ENCODE measurements at regions not wholly inside any gene's neighbourhood (a gene's known extent, or its start where the extent isn't known, plus 50 kb on each side); places are given as distances from the start of the nearest gene placed in this dataset.

DNA sequence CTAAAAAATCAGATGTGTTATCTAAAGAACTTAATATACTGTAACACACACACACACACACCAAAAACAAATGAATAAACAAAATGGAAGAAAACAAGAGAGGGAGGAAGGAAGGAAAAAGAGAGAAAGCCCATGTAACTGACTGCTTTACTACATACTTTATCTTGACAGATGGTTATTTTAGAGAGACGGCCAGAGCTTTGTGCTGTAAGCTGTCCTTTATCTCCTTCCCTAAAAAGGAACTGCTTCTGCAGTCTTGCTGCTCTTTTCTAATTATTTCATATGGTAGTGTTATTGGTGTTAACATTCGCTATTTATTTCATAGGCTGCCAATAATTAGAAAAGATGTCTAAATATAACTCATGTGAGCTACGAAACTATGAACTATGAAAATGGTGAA is 1384.6 kb downstream of the MRPL39 start:
- DNase-seq (ENCODE audit: low spot score): no peak

GRCh38 chr21:24220446-24220845 is 1386.8 kb downstream of the MRPL39 start:
- no peak for DNase-seq (ENCODE audit: low spot score)

- DNase-seq (ENCODE audit: low spot score): no peak
Measured at GRCh38 chr21:24217151-24217550, 1390.1 kb downstream of the MRPL39 start.

DNA sequence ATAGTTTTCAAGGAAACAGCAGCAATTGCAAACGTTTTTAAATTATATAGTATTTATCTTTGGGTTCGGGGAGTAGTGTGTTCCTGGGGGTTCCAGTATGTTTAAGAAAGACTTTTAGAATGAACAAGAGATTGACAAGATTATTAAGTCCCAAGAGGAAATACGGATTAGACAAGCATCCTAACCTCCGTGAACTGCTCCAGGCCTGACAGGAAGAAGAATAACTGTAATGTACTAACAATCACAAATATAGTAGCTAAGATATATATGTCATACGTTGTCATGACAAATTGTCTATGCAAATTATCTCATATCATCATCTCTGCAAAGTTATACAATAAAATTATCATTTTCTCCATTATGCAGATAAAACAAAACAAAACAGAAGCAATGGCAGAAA is 1397.2 kb downstream of the MRPL39 start:
- DNase-seq (ENCODE audit: low spot score): no peak

DNA sequence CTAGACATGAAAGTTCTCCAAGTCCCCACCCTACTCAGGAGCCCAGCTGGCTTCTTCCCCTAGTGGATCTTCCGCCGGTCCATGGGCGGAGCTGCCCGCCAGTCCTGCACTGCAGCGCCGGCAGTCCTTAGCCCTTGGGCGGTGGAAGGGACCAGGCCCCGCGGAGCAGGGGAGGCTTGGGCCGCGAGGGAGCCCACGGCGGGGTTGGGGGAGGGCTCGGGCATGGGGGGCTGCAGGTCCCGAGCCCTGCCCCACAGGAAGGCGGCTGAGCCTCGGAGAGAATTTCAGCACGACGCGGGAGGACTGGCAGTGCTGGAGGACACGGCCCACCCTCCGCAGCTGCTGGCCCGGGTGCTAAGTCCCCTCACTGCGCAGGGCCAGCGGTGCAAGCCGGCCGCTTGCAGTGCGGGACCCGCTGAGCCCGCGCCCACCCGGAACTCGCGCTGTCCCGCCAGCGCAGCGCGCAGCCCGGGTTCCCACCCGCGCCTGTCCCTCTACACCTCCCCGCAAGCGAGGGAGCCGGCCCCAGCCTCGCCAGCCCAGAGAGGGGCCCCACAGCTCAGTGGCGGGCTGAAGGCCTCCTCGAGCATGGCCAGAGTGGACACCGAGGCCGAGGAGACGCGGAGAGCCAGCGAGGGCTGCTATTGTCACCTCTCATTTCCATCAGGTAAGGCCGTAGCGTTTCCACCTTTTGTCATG is 1398.6 kb downstream of the MRPL39 start:
- no peak for DNase-seq (ENCODE audit: low spot score)

DNA sequence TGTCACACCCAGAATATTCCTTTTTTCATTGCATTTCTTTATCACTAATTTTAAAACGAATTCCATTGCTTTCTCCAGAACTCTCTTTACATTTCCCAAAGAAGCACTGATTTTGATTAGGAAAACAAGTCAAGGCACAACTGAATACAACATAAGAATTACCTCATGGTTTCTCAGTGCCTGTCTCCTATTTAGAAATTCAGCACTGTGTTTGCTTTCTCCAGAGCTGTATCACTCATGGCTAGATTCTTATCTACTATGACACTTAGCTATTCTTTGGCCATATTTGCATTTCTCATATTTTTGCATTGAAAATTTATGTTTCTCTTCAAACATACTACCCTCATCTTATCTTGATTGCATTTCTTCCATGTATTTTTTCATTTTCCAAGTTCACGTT is 1402.0 kb downstream of the MRPL39 start:
- no peak for DNase-seq (ENCODE audit: low spot score)

DNA sequence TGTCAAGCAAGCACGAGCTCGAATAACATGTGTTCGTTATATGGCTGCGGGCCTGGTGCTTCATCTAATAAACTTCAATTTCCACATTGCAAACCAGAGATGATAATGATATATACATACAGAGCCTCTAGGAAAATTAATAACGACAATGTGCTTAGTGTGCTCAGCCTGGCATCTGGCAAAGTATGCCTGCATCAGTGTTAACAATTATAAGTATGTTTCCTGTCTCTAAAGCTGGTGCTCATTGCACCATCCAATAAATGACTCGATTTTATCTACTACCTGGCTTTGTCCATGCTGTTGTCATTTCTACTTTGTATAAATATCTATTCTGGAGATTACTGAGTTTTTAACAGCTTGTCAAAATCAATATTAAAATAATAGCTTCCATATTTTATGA is 1402.6 kb downstream of the MRPL39 start:
- DNase-seq (ENCODE audit: low spot score): no peak

DNA sequence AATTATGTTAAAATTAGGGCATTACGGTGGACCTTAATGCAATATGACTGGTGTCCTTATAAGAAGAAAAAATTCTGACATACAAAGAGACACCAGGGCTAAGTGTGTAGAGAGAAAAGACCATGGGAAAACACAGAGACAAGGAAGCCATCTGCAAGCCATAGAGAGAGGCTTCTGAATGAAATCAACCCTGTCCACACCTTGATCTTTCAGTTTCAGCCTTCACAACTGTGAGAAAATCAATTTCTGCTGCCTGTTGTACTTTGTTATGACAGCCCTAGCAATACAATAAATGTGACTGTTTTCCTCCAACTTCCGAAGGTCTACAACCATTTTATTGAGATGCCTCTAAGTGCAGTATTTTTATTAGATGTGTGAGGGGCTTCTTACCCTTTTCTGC is 1407.2 kb downstream of the MRPL39 start:
- no peak for DNase-seq (ENCODE audit: low spot score)

DNA sequence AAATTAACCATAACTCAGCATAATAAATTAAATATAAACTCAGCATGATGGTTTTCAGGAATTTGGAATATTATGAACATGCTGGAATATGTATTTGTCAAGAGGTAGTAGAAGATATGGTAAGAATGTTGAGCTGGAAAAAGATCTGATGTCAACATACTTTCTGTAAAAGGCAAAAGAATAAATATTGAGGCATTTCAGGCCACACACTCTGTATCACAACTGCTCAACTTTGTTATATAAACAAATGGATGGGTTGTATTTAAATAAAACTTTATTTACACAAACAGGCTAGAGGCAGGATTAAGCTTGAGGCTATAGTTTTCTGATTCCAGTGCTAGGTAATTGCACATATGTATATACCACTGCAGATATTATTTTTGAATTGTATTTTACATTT is 1409.4 kb downstream of the MRPL39 start:
- no peak for DNase-seq (ENCODE audit: low spot score)

DNA sequence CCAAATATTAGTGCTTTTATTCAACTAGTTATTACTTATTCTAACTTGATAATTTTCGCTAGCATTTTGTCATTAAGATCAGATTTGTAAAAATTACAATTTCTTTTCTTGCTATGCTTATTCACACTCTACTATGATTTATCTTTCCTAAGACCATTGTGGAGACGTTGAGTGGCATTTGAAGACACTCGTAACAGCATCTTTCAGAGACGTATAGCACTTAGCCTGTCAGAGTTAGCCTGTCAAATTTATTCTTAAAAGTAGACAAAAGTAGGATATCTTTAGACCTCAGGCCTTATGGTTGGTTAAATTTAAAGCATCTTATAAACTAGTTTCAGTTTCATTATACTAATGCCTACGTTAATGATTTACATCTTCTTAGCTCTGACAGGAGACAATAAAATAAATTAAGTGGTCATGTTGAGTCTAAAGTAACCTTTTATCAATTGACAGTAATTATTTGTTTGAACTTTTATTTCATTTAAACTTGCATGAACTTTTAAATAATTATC is 1410.1 kb downstream of the MRPL39 start:
- DNase-seq (ENCODE audit: low spot score): no peak

DNA sequence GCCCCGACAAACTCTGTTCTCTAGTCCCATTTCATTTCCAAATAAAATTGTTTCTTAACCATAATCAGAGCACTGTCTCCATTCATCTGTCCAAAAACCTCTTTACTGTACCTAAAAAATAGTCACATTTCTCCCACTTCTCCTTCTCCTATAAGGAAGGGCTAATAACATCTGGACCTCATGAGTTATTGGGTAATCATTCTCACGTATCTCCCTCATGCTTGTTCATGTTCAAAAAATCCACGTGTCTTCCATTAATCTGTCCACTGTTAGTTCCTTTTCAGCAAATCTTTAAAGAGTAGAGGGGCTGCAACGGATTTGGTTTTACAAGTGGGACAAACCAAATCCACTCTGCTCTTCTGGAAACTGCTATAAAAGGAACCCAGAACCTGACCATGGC is 1418.8 kb downstream of the MRPL39 start:
- no peak for DNase-seq (ENCODE audit: low spot score)

- no peak for DNase-seq (ENCODE audit: low spot score)
Measured at GRCh38 chr21:24183077-24183476, 1424.2 kb downstream of the MRPL39 start.

DNA sequence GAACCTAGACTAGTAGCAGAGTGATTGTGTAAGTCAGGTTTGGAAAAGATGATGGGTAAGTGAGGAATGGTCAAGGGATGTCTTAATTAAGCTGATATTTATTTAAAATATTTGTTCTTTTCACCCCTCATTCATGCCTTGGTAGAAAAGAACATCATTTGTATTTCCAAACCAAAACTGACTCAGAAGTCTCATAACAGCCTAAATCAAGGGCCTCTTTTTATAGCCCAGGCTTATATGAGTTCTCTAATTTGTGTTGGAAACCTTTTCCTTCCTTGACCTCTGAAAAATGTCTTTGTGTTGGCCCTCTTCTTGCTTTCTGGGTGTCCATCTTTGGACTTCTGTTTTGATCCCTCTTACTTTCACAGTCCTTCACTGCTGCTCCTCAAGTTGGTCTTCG is 1428.2 kb downstream of the MRPL39 start:
- no peak for DNase-seq (ENCODE audit: low spot score)

GRCh38 chr21:24175106-24175505 is 1432.2 kb downstream of the MRPL39 start:
- DNase-seq (ENCODE audit: low spot score): no peak

DNA sequence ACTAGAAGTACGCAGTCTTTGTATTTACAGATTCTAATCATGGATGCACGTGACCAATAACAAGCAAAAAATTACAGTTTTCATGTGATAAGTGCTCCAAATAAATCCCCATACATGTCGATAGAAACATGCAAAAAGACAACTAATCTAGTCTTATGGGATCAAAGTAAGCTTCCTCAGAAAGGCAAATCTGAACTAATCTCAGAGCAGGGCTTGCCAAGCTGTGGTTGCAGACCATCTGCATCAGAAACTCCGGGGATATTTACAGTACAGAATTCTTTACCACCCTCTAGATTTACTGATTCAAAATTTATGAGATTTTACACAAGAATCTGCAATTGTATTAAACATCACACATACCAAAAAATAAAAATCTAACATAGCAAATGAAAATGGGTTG is 1435.5 kb downstream of the MRPL39 start:
- no peak for DNase-seq (ENCODE audit: low spot score)

- no peak for DNase-seq (ENCODE audit: low spot score)
Measured at GRCh38 chr21:24163539-24163938, 1443.7 kb downstream of the MRPL39 start.

GRCh38 chr21:24160528-24160927 is 1446.8 kb downstream of the MRPL39 start:
- DNase-seq (ENCODE audit: low spot score): no peak

- no peak for DNase-seq (ENCODE audit: low spot score)
Measured at GRCh38 chr21:24153137-24153536, 1454.1 kb downstream of the MRPL39 start.

GRCh38 chr21:24150753-24151152 is 1456.5 kb downstream of the MRPL39 start:
- DNase-seq (ENCODE audit: low spot score): no peak

GRCh38 chr21:24148461-24148860 is 1458.8 kb downstream of the MRPL39 start:
- no peak for DNase-seq (ENCODE audit: low spot score)

DNA sequence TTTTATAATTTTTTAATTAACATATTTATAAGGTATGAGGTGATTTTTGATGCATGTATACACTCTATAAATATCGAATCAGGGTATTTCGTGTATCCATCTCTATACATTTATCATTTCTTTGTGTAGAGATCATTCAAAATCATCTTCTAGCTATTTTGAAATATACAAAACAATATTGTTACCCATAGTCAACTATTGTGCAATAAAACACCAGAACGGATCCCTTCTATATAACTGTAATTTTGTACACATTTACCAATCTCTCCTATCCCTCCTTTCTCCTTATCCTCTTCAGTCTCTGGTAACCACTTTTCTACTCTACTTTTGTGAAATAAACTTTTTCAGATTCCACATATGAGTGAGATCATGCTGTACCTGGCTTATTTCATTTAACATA is 1459.6 kb downstream of the MRPL39 start:
- no peak for DNase-seq (ENCODE audit: low spot score)

- no peak for DNase-seq (ENCODE audit: low spot score)
Measured at GRCh38 chr21:24131056-24131455, 1476.2 kb downstream of the MRPL39 start.

DNA sequence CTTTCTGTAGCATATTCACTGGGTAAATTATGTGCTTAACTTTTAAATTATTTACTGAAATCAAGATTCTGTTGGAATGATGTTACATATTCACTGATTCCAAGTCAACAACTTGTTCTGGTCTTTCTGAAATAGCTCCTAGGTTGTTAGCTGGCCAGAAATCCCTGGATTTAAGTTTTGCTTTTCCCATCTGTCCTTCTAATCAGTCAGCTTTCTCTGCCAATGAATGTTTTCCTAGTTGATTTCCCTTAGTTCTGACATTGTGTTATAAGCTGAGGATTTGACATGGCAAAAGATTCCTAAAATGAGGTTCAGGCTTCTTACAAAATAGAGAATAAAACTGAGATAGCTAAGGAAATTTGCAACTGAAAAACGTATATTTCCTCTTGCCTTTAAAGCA is 1479.6 kb downstream of the MRPL39 start:
- DNase-seq (ENCODE audit: low spot score): no peak

DNA sequence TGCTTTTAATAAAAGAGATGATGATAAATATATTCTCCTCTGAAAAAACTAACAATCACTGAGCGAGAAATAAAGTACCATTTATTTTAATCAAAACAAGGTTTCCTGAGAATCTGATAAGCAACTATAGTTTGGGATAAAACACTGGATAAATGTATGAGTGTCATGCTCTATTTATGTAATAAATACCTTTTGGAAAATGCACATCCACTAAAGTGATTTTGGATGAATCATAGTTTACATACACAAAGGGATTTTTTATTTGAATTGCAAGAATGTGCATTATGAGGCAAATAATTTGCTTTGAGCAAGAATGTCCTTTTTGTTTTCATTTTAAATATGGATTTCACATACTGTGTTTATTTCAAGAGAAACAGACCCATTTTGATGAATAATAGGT is 1483.5 kb downstream of the MRPL39 start:
- DNase-seq (ENCODE audit: low spot score): no peak
